NCI-H146 (cell line): ENCODE measurements at regions not wholly inside any gene's neighbourhood (a gene's known extent, or its start where the extent isn't known, plus 50 kb on each side); places are given as distances from the start of the nearest gene placed in this dataset.

ENCODE experiments used
- DNase-seq: peaks from one replicate; lab custom pipeline; 2025; lab: John Stamatoyannopoulos, UW

DNA sequence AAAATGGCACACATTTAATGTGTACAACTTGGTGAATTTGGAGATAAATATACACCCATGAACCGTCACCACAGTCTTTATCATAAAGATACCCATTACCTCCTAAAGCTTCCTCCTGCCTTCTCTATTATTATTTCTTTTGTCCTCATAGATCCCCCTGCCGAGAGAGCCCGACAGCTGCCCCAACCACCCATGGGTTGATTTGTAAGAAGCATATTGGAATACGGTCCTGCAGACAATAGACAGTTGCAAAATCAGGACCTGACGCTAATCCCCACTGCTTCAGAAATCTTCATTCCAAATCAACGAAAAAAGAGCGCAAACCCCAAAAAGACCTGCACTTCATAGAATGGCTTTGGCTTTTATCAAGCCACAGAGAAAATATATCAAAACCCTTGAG lies 697.5 kb downstream of the SEMA5A start:
- no peak for DNase-seq

DNA sequence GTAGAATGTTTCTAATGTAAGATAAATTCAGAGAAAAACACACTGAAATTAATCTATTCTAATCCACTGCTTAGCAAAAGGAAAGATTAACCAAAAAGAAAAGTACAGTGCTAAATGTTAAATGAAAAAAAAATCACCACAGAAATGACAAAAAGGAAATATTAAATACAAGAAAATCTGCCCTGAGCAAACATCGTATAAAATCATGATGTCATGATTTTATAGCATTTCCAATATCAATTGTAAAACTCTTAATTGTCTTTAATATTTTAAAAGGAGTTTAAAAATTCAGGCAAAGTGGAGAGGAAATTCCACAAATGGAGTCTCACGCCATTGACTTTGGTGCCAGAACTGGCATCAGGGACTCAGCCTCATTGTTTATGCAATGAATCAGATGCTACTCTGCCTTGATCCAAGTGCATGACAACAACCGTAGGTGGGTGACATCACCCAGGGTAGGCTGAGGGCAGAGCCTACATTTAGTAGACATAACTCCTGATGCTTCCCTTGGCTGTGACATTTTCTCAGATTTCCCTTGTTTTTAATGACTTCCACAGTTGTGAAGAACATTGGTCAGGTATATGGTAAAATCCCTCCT lies 696.8 kb downstream of the SEMA5A start:
- no peak for DNase-seq

GRCh38 chr5:8851101-8851500 lies 694.8 kb downstream of the SEMA5A start:
- DNase-seq = no peak

- DNase-seq = no peak
Observed at GRCh38 chr5:8857051-8857450, 688.8 kb downstream of the SEMA5A start.

GRCh38 chr5:8861764-8862163 lies 684.1 kb downstream of the SEMA5A start:
- no peak for DNase-seq

GRCh38 chr5:8864053-8864452 lies 681.8 kb downstream of the SEMA5A start:
- DNase-seq = no peak

DNA sequence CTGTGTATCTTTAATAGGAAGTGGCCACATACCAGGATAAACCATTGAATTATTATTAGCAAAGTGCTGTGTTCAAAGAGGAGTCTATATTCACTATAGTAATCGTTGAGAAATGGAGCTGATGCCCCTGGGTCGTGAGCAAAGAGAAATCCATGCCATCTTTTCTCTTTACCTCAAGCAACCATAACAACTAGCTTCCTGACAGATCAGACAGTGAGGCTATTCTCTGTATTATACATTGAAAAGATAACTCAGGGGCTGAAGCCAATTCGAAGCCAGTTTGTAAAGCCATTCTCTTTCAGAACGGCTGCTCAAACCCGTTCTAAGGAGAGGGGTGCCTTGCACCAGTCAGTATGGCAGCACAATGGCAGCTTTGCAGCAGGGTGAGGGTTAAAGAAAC lies 680.6 kb downstream of the SEMA5A start:
- no peak for DNase-seq

DNA sequence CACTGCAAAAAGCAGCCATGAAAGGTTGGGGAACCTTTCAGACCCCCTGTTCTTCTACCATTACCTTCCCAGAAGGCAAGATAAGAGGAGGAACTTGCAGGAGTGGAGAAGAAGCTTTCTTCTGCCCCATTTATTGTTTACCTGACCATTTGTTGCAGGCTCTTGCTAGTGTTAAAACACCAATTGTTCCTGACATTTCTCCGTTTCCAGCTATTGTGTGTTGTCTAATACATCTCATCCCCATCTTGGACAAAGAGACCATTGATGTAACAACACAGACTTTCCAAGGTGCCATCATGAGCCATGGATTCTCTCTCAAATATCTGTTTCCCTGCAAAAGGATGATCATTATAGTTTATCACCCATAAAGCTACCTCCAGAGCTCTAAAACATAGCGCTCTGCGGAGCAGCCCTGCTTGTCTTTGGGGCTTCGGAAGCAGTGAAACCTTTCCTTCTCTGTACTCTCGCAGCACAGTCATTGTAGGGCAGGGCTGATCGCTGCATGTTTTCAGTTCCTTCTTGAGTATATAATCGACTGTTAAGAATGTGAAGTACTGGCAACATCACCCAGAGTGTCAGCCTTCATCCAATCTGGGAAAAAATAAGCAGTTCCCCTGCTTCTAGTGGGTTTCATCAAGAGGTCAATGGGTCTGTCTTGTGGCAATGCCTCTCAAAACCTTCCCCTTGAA lies 680.0 kb downstream of the SEMA5A start:
- no peak for DNase-seq

DNA sequence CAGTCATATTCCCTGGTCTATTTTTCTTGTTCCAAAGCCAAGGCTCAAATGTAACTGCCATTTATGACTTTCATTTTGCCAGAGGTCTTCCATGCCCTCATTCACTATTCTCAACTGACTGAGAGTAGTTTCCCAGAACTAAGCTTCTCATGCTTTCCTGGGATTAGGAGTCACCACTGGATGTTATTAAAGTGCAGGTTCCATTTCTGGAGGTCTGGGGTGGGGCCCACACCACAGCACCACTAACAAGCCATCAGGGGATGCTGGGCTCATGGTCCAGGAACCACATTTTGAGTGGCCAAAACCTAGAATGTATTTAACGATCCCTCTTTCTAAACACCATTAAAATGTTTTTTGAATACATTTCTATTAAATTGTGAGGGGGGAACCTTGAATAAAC lies 677.6 kb downstream of the SEMA5A start:
- DNase-seq = no peak

DNA sequence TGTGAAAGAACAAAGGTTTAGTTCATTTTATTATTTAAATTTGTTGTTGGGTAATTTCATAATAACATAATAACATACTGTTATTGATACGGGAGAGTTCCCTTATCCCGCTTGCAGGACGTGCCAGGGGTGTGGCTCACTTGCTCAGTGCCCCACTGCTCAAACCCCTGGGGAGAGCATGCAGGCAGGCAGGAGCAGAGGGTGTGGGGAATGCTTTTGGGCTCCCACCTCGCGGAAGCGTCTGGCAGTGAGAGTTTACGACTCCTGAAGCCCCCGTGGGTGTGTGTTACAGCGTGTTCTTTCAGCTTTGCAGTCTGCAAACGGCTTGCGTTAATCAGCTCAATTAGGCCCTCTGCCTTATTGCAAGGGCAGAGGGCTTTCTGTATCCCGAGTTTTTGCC lies 675.9 kb downstream of the SEMA5A start:
- no peak for DNase-seq

- no peak for DNase-seq
Observed at GRCh38 chr5:8870349-8870958, 675.4 kb downstream of the SEMA5A start.

DNA sequence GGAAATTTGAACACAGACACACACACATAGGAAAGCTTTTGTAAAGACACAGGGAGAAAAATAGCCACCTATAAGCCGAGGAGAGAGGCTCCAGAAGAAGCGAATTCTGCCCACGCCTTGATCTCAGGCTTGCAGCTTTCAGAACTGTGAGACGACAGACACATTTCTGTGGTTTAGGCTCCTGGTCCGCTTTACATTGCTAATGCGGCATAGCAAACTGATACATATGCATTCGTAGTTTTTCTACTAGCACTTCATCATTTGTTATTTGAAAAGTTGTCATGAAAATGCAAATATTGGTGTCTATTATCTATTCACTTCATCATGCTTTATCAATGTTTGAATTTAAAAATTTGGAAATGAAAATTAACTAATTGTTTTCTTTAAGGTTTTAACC lies 674.9 kb downstream of the SEMA5A start:
- no peak for DNase-seq

DNA sequence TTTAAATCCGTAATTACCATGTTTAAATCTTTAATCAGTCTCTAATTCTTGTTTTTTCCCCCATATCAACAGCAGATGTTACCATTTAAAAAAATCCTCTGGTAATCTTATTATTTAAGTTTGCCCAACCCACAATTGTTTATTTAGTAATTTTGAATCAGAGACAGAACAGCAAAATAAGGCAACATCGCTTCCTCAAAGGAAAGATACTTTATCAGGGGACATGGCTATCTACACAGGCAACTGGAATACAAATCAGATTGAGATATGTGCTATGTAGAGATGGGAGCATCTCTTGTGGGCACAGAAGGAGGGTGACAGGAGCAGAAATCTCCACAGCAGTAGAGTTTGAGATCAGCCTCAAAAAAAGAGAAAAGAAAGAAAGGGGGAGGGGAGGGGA lies 674.4 kb downstream of the SEMA5A start:
- no peak for DNase-seq

DNA sequence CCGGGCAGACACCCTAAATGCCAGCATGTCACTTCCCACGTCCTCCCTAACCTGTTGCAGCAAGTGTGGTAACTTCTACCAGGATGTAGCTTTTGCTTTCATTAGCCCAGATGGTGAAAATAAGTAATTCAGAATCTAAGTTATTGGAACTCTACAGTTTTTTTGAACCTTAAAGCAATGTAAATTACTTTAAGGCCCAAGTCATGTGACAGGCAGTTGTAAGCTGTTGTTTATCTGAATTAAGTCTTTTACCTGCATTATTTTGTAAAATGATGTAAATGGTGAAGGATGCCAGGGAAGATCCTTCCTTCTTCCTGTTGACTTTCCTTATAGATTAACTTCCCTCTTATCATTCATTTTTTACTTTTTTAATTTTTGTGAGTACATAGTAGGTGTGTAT lies 670.2 kb downstream of the SEMA5A start:
- no peak for DNase-seq

GRCh38 chr5:8879248-8879647 lies 666.6 kb downstream of the SEMA5A start:
- DNase-seq = no peak

DNA sequence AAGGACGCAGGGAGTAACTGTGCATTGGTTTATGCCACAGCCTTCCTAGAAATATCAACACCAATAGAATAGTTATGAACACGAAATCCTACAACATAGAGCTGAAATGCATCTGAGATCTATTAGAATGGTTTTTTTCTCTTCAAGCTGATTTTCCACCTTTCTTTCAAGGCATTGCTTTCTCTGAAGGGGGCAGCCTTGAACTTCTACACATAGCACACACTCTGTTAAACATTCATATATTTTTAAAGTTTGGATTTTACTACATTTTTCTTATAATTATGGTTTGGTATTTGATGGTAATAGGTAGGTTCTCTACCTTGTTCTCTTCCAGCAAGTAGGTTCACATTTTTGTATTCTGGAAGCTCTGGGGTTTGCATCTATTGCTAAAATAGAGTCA lies 661.8 kb downstream of the SEMA5A start:
- DNase-seq = no peak

DNA sequence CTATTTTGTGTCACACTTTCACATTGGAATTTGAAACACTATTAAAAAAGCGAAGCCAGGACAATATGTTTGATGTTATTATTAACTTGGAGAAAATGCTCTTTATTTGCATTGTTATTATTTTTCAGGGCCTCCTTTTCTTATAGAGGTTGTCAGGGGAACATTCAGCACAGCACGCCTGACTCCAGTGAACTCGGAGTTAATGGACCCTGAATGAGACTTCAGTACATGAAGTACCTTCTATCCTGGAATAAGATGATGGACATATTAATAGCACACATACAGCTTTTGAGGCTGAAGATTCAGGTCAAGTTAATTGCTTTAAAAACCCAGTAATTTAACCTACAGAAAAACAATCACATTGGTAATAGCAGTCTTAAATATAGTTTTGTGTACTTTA lies 652.9 kb downstream of the SEMA5A start:
- DNase-seq = no peak

- DNase-seq = no peak
Observed at GRCh38 chr5:8894031-8894430, 651.8 kb downstream of the SEMA5A start.

- no peak for DNase-seq
Observed at GRCh38 chr5:8895062-8895461, 650.8 kb downstream of the SEMA5A start.

- DNase-seq = no peak
Observed at GRCh38 chr5:8895599-8895998, 650.3 kb downstream of the SEMA5A start.

- no peak for DNase-seq
Observed at GRCh38 chr5:8897316-8897715, 648.6 kb downstream of the SEMA5A start.

DNA sequence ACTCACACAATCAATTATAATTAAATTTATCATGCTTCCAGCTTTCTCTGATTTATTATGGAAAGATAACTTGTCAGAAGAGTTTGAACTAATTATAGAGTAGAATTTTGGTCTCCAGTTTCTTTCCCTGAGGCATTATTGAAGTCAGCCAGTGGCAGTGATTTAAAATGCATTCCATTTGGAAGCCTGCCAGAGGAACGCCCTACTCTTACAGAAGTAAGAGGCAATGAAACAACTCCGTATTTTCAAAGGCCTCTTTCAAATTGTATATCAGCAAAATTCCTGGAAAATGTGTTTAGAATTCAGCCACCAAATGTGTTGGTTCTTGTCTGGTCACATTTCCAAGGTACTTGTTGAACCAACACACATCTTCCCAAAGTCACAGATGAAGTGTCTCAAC lies 640.9 kb downstream of the SEMA5A start:
- no peak for DNase-seq

DNA sequence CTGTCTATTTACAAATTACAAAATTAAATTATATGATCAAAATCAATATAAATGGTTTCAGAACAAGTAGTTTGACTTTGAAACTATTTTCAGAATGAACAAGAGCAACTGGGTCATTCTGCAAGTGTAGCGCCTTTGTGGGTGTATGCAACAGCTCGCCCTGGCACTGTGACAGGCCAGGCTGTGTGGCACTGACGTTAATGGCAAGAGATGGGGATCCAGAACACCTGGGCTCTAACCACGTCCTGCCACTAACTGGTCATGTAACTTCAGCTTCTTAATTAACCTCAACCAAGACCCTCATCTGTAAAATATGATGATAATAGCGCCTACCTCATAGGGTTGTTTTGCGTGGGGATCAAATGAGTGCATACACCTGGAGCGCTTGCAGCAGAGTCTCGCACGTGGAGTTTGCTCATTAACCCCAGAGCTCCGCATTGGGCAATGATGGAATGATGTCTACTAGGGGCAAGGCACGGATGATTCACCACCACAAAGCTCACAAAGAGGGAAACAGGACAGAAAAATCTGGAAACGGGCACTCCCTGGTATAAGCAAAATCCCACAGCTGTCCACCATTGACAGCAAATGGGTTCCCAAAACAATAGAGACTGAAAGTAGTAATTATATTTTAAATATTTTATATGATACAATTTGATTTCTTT lies 639.4 kb downstream of the SEMA5A start:
- no peak for DNase-seq
